AG09309 (cell line): ENCODE measurements at regions not wholly inside any gene's neighbourhood (a gene's known extent, or its start where the extent isn't known, plus 50 kb on each side); places are given as distances from the start of the nearest gene placed in this dataset.
"Not testable (repeated sequence)": the region's sequence is repeated elsewhere in the genome, so short reads cannot be mapped to it uniquely, and the experiment has no call there.

Experiments used
- DNase-seq: peaks from one replicate; pipeline ENCODE4 v3.0.0-alpha.2; 2010; ENCODE audit warnings: low read depth
- H3K4me3 ChIP-seq: 2 replicates; pipeline ENCODE4 v1.5.1; 2011; ENCODE audit warnings: mild to moderate bottlenecking, low read depth, low read length, moderate library complexity; ENCODE audit not compliant: control insufficient read depth
- TF ChIP-seq, protein P1 (sequence below): IDR thresholded peaks from 2 replicates; pipeline ENCODE4 v1.5.1; 2011; ENCODE audit warnings: mild to moderate bottlenecking, low read depth, low read length, inconsistent platforms; ENCODE audit not compliant: insufficient read depth, control insufficient read depth; ENCODE audit errors: missing control alignments

DNA sequence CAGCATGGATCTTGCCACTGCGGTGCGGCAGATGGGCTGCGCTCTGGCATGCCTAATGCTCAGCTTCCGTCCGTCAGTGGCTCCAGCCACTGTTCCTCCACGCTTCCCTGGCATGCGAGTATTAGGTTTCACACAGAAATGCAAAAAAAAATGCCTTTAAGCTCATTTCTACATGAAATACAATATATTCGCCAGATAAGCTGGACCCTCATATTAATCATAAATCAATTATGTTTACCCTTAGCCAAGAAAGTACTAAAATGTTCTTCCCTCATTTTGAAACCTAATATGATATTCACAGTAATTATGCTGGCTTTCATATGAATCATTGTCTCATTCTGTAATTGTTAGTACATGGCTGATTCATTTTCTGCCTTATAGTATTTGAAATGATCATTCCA, 115.5 kb upstream of the FAM241A start:
- TF ChIP-seq, protein P1, sequence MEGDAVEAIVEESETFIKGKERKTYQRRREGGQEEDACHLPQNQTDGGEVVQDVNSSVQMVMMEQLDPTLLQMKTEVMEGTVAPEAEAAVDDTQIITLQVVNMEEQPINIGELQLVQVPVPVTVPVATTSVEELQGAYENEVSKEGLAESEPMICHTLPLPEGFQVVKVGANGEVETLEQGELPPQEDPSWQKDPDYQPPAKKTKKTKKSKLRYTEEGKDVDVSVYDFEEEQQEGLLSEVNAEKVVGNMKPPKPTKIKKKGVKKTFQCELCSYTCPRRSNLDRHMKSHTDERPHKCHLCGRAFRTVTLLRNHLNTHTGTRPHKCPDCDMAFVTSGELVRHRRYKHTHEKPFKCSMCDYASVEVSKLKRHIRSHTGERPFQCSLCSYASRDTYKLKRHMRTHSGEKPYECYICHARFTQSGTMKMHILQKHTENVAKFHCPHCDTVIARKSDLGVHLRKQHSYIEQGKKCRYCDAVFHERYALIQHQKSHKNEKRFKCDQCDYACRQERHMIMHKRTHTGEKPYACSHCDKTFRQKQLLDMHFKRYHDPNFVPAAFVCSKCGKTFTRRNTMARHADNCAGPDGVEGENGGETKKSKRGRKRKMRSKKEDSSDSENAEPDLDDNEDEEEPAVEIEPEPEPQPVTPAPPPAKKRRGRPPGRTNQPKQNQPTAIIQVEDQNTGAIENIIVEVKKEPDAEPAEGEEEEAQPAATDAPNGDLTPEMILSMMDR: no peak
- no peak for DNase-seq
- H3K4me3 ChIP-seq: no peak overlapping the region

DNA sequence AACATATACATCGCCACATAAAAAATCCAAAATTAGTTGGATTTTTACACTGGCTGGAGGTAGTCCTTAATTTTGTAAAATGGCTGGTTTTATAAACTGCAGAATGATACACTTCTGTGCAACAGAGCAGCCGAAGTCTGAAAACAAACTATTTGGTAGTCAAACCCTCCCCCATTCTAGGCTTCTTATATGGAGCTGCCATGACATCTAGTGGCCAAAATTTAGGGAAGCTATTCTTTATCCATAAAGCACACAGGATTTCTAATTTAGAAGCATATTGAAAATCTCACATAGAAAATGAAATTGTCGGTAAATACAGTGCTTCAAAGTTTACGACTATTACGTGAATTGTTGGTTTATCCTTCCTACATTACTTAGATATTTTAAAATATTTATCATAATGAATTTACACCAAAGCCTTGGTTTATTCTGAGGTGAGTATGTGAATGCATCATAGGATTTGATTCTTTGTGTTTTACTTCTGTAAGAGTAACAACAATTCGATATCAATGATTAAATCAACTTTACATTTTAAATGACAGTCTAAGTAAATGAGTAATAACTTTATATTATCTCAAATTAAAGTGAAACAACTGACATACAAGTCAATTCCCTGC, 113.4 kb upstream of the FAM241A start:
- TF ChIP-seq, protein P1: peak; percentile 65
- DNase-seq: peak; percentile 24

DNA sequence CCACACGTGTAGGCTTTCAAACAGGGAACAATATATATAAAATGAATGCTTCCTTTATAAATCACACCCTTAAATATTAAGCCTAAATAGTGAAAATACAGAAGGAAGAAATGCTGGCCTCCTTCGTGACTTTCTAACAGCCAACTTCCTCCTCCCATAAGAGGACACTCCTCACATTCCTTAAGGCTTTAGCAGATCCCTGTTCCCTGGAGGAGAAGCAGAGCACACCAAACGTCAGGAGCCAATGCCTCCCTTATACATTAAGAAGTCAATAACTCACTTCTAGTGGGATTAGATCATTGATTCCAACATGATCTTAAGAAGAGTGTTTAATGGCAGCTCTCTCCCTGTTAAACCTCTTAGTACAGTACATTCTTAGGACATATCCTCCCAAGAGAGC, 108.4 kb upstream of the FAM241A start:
- H3K4me3 ChIP-seq: no peak overlapping the region
- no peak for DNase-seq
- TF ChIP-seq, protein P1: no peak

More for the DNA sequence above, 113.4 kb upstream of the FAM241A start:
- H3K4me3 ChIP-seq: no peak overlapping the region

DNA sequence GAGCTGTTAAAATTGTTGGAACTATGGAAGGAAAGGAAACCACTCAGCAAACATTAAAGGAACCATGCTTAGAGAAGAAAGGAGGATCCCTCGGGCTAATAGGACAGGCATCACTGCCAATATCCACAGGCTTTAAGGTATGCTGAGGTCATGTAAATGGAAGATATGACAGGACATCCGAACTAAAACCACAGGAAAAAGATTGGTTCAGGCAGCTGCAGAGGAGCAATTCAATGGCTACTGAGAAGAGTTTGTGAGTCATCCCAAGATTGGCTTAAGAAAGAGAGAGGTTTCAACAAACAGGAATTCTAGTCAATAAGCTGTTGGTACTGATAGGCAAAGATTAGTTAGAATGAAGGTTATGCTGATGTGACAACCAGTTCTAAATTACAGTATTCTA, 106.4 kb upstream of the FAM241A start:
- TF ChIP-seq, protein P1: no peak
- no peak for DNase-seq
- no peak overlapping the region for H3K4me3 ChIP-seq

DNA sequence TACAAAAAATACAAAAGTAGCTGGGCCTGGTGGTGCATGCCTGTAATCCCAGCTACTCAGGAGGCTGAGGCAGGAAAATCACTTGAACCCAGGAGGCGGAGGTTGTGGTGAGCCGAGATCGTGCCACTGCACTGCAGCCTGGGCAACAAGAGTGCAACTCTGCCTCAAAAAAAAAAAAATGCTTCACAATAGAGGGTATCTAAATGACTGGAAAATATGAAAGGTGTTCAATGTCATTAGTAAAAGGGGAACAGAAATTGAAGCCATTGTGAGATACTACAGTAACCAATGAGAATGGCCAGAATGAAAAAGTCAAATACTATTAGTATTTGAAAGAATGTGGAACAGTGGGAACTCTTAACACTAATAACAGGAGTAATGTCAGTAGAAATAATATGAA, 96.1 kb upstream of the FAM241A start:
- DNase-seq: not testable (repeated sequence)

DNA sequence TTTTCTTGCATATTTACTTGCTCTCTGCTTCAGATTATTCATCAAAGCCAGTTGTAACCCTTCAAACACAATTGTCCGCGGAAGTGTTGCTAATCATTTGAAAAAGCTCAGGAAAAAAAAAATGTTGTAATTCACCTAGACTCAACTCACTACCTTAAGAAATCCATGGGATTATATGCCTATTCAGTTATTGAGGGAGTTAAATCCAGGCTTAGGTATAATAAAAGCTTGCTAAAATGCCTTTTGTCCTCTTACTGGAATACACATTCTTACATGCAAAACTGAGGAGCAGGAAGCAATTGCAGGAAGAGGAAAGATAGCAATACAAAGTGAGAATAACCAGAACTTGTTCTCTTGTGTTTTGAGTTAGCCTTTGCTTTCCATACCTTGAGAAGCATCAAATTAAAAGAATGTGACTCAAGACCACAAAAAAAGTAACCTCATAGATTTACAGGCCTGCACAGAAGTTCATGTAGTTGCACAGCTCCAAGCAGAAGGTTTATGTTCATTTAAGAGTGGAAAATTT, 91.4 kb upstream of the FAM241A start:
- TF ChIP-seq, protein P1: no peak
- no peak overlapping the region for H3K4me3 ChIP-seq
- no peak for DNase-seq

More for the DNA sequence above, 96.1 kb upstream of the FAM241A start:
- not testable (repeated sequence) for H3K4me3 ChIP-seq

DNA sequence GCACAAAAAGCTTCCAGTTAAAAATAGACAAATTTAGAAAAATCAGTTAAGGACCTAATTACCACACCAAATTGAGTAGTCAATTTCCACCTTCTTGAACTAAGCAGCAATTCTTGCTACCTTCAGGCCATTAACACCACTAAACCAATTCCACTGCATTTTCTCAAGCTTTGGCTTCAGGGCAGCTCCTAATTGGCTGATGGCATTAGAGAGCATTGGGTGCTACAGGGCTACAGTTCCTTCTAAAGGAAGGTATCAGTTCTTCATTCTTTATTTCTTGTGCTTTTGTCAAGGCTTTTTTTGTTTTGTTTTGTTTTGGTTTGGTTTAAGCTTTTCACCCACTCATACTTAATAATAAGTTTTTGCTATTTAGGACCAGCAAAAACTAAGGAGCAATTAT, 90.2 kb upstream of the FAM241A start:
- no peak overlapping the region for H3K4me3 ChIP-seq
- no peak for DNase-seq
- TF ChIP-seq, protein P1: no peak
